ENCODE measurements at regions not wholly inside any gene's neighbourhood (a gene's known extent, or its start where the extent isn't known, plus 50 kb on each side); places are given as distances from the start of the nearest gene placed in this dataset.
A peak's percentile ranks its signal among the peaks of the same experiment; 100 is the strongest.

GRCh38 chr1:209435654-209436566 lies 147.6 kb upstream of the CAMK1G start:
- FAIRE-seq = no peak
- peak; percentile 32 for DNase-seq (ENCODE audit: insufficient read length, low spot score)
- TF ChIP-seq PAX5 (IDR thresholded peaks at IDR 0.05; ENCODE audit: insufficient read depth, low read length, severe bottlenecking) = no peak
- TF ChIP-seq POU2F2 (IDR thresholded peaks at IDR 0.05; ENCODE audit: low read depth, low read length) = no peak
- no peak for TF ChIP-seq TAF1 (IDR thresholded peaks at IDR 0.05; ENCODE audit: low read depth, low read length)
- no peak for TF ChIP-seq SPI1 (IDR thresholded peaks at IDR 0.05; ENCODE audit: low read depth, low read length)
- TF ChIP-seq POLR2A (IDR thresholded peaks at IDR 0.05; ENCODE audit: low read depth, low read length) = no peak
- no peak for TF ChIP-seq POLR2AphosphoS5 (IDR thresholded peaks at IDR 0.05; ENCODE audit: low read depth, low read length)

- TF ChIP-seq POLR2AphosphoS5 (IDR thresholded peaks at IDR 0.05; ENCODE audit: low read depth, low read length) = no peak
- no peak for TF ChIP-seq SPI1 (IDR thresholded peaks at IDR 0.05; ENCODE audit: low read depth, low read length)
- no peak for TF ChIP-seq PAX5 (IDR thresholded peaks at IDR 0.05; ENCODE audit: insufficient read depth, low read length, severe bottlenecking)
- no peak for TF ChIP-seq POU2F2 (IDR thresholded peaks at IDR 0.05; ENCODE audit: low read depth, low read length)
- no peak for TF ChIP-seq TAF1 (IDR thresholded peaks at IDR 0.05; ENCODE audit: low read depth, low read length)
- no peak for TF ChIP-seq POLR2A (IDR thresholded peaks at IDR 0.05; ENCODE audit: low read depth, low read length)
- no peak for FAIRE-seq
Measured at GRCh38 chr1:209439828-209440227, 143.7 kb upstream of the CAMK1G start.

GRCh38 chr1:209443361-209443931 lies 140.1 kb upstream of the CAMK1G start:
- TF ChIP-seq TAF1 (IDR thresholded peaks at IDR 0.05; ENCODE audit: low read depth, low read length) = no peak
- no peak for TF ChIP-seq PAX5 (IDR thresholded peaks at IDR 0.05; ENCODE audit: insufficient read depth, low read length, severe bottlenecking)
- no peak for TF ChIP-seq POLR2A (IDR thresholded peaks at IDR 0.05; ENCODE audit: low read depth, low read length)
- no peak for TF ChIP-seq SPI1 (IDR thresholded peaks at IDR 0.05; ENCODE audit: low read depth, low read length)
- TF ChIP-seq POU2F2 (IDR thresholded peaks at IDR 0.05; ENCODE audit: low read depth, low read length) = no peak
- no peak for TF ChIP-seq POLR2AphosphoS5 (IDR thresholded peaks at IDR 0.05; ENCODE audit: low read depth, low read length)
- no peak for DNase-seq (ENCODE audit: insufficient read length, low spot score)
- FAIRE-seq = no peak

More at GRCh38 chr1:209439828-209440227, 143.7 kb upstream of the CAMK1G start:
- DNase-seq (ENCODE audit: insufficient read length, low spot score) = no peak

- FAIRE-seq = no peak
- DNase-seq (ENCODE audit: insufficient read length, low spot score) = no peak
- TF ChIP-seq SPI1 (IDR thresholded peaks at IDR 0.05; ENCODE audit: low read depth, low read length) (no peak), POU2F2 (IDR thresholded peaks at IDR 0.05; ENCODE audit: low read depth, low read length) (no peak)
Measured at GRCh38 chr1:209443975-209444651, 139.4 kb upstream of the CAMK1G start.

GRCh38 chr1:209444961-209445360 lies 138.6 kb upstream of the CAMK1G start:
- DNase-seq (ENCODE audit: insufficient read length, low spot score) = no peak
- FAIRE-seq = no peak
- TF ChIP-seq POLR2A (IDR thresholded peaks at IDR 0.05; ENCODE audit: low read depth, low read length) (no peak), TAF1 (IDR thresholded peaks at IDR 0.05; ENCODE audit: low read depth, low read length) (no peak), SPI1 (IDR thresholded peaks at IDR 0.05; ENCODE audit: low read depth, low read length) (no peak), PAX5 (IDR thresholded peaks at IDR 0.05; ENCODE audit: insufficient read depth, low read length, severe bottlenecking) (no peak), POU2F2 (IDR thresholded peaks at IDR 0.05; ENCODE audit: low read depth, low read length) (no peak), POLR2AphosphoS5 (IDR thresholded peaks at IDR 0.05; ENCODE audit: low read depth, low read length) (no peak)

- DNase-seq (ENCODE audit: insufficient read length, low spot score) (no peak), FAIRE-seq (no peak)
- no peak for TF ChIP-seq POLR2AphosphoS5 (IDR thresholded peaks at IDR 0.05; ENCODE audit: low read depth, low read length)
- no peak for TF ChIP-seq TAF1 (IDR thresholded peaks at IDR 0.05; ENCODE audit: low read depth, low read length)
- no peak for TF ChIP-seq POU2F2 (IDR thresholded peaks at IDR 0.05; ENCODE audit: low read depth, low read length)
- TF ChIP-seq SPI1 (IDR thresholded peaks at IDR 0.05; ENCODE audit: low read depth, low read length) = no peak
- no peak for TF ChIP-seq PAX5 (IDR thresholded peaks at IDR 0.05; ENCODE audit: insufficient read depth, low read length, severe bottlenecking)
- no peak for TF ChIP-seq POLR2A (IDR thresholded peaks at IDR 0.05; ENCODE audit: low read depth, low read length)
Measured at GRCh38 chr1:209445576-209445975, 137.9 kb upstream of the CAMK1G start.

GRCh38 chr1:209446356-209446755 lies 137.2 kb upstream of the CAMK1G start:
- DNase-seq (ENCODE audit: insufficient read length, low spot score) (no peak), FAIRE-seq (no peak)
- TF ChIP-seq TAF1 (IDR thresholded peaks at IDR 0.05; ENCODE audit: low read depth, low read length) (no peak), PAX5 (IDR thresholded peaks at IDR 0.05; ENCODE audit: insufficient read depth, low read length, severe bottlenecking) (no peak), POU2F2 (IDR thresholded peaks at IDR 0.05; ENCODE audit: low read depth, low read length) (no peak), POLR2A (IDR thresholded peaks at IDR 0.05; ENCODE audit: low read depth, low read length) (no peak), POLR2AphosphoS5 (IDR thresholded peaks at IDR 0.05; ENCODE audit: low read depth, low read length) (no peak), SPI1 (IDR thresholded peaks at IDR 0.05; ENCODE audit: low read depth, low read length) (no peak)

GRCh38 chr1:209454340-209454994 lies 129.0 kb upstream of the CAMK1G start:
- DNase-seq (ENCODE audit: insufficient read length, low spot score) = no peak
- TF ChIP-seq POLR2A (IDR thresholded peaks at IDR 0.05; ENCODE audit: low read depth, low read length) (no peak), POLR2AphosphoS5 (IDR thresholded peaks at IDR 0.05; ENCODE audit: low read depth, low read length) (no peak), SPI1 (IDR thresholded peaks at IDR 0.05; ENCODE audit: low read depth, low read length) (no peak), TAF1 (IDR thresholded peaks at IDR 0.05; ENCODE audit: low read depth, low read length) (no peak), PAX5 (IDR thresholded peaks at IDR 0.05; ENCODE audit: insufficient read depth, low read length, severe bottlenecking) (no peak), POU2F2 (IDR thresholded peaks at IDR 0.05; ENCODE audit: low read depth, low read length) (no peak)
- FAIRE-seq = no peak

- TF ChIP-seq POU2F2 (IDR thresholded peaks at IDR 0.05; ENCODE audit: low read depth, low read length) (no peak), TAF1 (IDR thresholded peaks at IDR 0.05; ENCODE audit: low read depth, low read length) (no peak), POLR2AphosphoS5 (IDR thresholded peaks at IDR 0.05; ENCODE audit: low read depth, low read length) (no peak), SPI1 (IDR thresholded peaks at IDR 0.05; ENCODE audit: low read depth, low read length) (no peak), PAX5 (IDR thresholded peaks at IDR 0.05; ENCODE audit: insufficient read depth, low read length, severe bottlenecking) (no peak), POLR2A (IDR thresholded peaks at IDR 0.05; ENCODE audit: low read depth, low read length) (no peak)
- DNase-seq (ENCODE audit: insufficient read length, low spot score) = no peak
- FAIRE-seq = no peak
Measured at GRCh38 chr1:209455145-209455544, 128.4 kb upstream of the CAMK1G start.

All from GM12891 (cell line).